Body of pancreas (tissue), 4 donors: ENCODE measurements at regions not wholly inside any gene's neighbourhood (a gene's known extent, or its start where the extent isn't known, plus 50 kb on each side); places are given as distances from the start of the nearest gene placed in this dataset.

Experiments used
- ATAC-seq: fragments of 150-250 bp; one replicate; pipeline ENCODE4 v1.9.1; 2016
- DNase-seq, 4 donors: peaks; one replicate each; pipeline ENCODE4 v3.0.0-alpha.2; 2019
- H3K27ac ChIP-seq, 4 donors: fragments of 200-600 bp; sonication (generic); 1 replicate in 3 of 4; 2 replicates in 1 of 4; pipeline versions ENCODE4 v1.5.1 to v1.6.1; 2016 to 2019; ENCODE audit warnings: mild to moderate bottlenecking in 1 of 4, mixed read lengths in 1 of 4, moderate library complexity in 1 of 4
- H3K27me3 ChIP-seq, 2 donors: fragments of 200-600 bp; sonication (generic); one replicate each; pipeline ENCODE4 v1.6.0; 2016; ENCODE audit warnings: mild to moderate bottlenecking in 1 of 2
- H3K36me3 ChIP-seq, 2 donors: fragments of 200-600 bp; sonication (generic); replicated peaks in 1 of 2; 2 replicates each; pipeline ENCODE4 v1.5.1; 2016; ENCODE audit warnings: low read depth in 2 of 2; ENCODE audit not compliant: insufficient read depth in 1 of 2
- H3K4me1 ChIP-seq: fragments of 200-600 bp; sonication (generic); one replicate; pipeline ENCODE4 v1.6.0; 2016
- H3K4me3 ChIP-seq, 2 donors: fragments of 200-600 bp; sonication (generic); 1 replicate in 1 of 2; 2 replicates in 1 of 2; pipeline ENCODE4 v1.5.1; 2016 to 2019
- H3K9me3 ChIP-seq, 3 donors: fragments of 200-600 bp; sonication (generic); 1 replicate in 2 of 3; 2 replicates in 1 of 3; pipeline ENCODE4 v1.5.1; 2016
- POLR2A ChIP-seq, 3 donors: fragments of 450-650 bp; IDR thresholded peaks; one replicate each; pipeline ENCODE4 v1.6.1; 2016; ENCODE audit warnings: antibody characterized with exemption in 3 of 3, mild to moderate bottlenecking in 2 of 3
- WGBS, 2 donors: methylation state at CpG; one replicate each; pipeline ENCODE4 v1.1.5; 2017; 5-methylcytosine and 5-hydroxymethylcytosine counted together
- intact Hi-C: fragments of 100-400 bp; cut with DNase I; formaldehyde crosslinking; loops from one replicate; pipeline ENCODE4 v1.15.1; 2023
- TF ChIP-seq, protein P1 (sequence below), 7 experiments: fragments of 450-650 bp in 4 of 7; fragments of 200-600 bp in 3 of 7; sonication (generic) in 3 of 7; IDR thresholded peaks; one replicate each; pipeline ENCODE4 v1.5.1; 2016 to 2019; ENCODE audit warnings: antibody characterized with exemption in 7 of 7

DNA sequence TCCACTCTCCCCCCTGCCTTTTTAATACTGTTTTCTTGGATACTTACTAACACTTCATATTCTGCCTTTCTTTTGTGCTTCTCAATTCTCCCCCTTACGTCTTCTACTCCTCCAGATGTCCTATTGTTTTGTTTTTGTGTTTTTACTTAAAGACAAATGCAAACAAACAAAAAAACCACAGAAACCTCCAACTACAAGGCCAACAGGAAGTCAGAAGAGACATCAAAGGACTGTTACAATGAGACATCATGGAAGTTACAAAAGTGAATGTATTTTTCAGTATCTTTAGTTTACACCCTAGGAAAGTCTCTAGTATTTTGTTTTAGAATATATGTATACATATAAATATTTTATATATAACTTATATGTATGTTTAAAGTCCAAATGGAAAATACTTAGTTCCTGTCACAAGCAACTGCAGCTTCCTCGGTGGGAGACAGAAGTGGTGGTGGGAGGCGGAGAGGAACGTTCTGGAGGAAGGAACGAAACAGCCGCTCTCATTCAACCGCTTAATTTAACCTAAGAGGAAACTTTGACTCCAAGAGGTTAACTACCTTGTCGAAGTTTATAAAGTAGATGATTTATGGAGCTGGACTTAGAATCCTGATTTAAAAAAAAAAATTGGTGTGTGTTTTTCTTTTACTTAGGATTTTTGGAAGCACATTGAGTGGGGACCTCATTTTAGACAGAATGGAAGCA, 168.9 kb upstream of the PDE10A start:
- no peak for DNase-seq
- WGBS, 2 donors, result 61 to 75% methylated on average over 8 of the region's 8 CpGs

GRCh38 chr6:165830761-165831160, 167.7 kb upstream of the PDE10A start:
- TF ChIP-seq, protein P1, sequence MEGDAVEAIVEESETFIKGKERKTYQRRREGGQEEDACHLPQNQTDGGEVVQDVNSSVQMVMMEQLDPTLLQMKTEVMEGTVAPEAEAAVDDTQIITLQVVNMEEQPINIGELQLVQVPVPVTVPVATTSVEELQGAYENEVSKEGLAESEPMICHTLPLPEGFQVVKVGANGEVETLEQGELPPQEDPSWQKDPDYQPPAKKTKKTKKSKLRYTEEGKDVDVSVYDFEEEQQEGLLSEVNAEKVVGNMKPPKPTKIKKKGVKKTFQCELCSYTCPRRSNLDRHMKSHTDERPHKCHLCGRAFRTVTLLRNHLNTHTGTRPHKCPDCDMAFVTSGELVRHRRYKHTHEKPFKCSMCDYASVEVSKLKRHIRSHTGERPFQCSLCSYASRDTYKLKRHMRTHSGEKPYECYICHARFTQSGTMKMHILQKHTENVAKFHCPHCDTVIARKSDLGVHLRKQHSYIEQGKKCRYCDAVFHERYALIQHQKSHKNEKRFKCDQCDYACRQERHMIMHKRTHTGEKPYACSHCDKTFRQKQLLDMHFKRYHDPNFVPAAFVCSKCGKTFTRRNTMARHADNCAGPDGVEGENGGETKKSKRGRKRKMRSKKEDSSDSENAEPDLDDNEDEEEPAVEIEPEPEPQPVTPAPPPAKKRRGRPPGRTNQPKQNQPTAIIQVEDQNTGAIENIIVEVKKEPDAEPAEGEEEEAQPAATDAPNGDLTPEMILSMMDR (IDR thresholded peaks at IDR 0.05), result no peak
- TF ChIP-seq POLR2A (IDR thresholded peaks at IDR 0.05), result no peak
- 84 to 86% methylated on average over 5 of the region's 5 CpGs for WGBS, 2 donors
- H3K4me3 ChIP-seq, result no peak overlapping the region
- peaks cover 22% of the 10 kb centered on the region for H3K4me1 ChIP-seq
- H3K9me3 ChIP-seq, result no peaks in the 10 kb centered on the region
- no peak overlapping the region for H3K27ac ChIP-seq
- H3K27me3 ChIP-seq, result no peaks in the 10 kb centered on the region
- intact Hi-C loops, result no loop called here
- ATAC-seq (no peak), DNase-seq (no peak)
- no peaks in the 10 kb centered on the region for H3K36me3 ChIP-seq

More for the DNA sequence above, 168.9 kb upstream of the PDE10A start:
- no peak for ATAC-seq
- Histone ChIP-seq H3K27me3 (no peaks in the 10 kb centered on the region), H3K4me1 (peaks cover 28% of the 10 kb centered on the region), H3K4me3 (no peak overlapping the region), H3K36me3 (no peaks in the 10 kb centered on the region), H3K27ac (no peak overlapping the region), H3K9me3 (no peaks in the 10 kb centered on the region)
- intact Hi-C loops, result no loop called here
- TF ChIP-seq POLR2A (IDR thresholded peaks at IDR 0.05), result no peak
- TF ChIP-seq, protein P1 (IDR thresholded peaks at IDR 0.05), result no peak

- Histone ChIP-seq H3K4me1 (peaks cover 8% of the 10 kb centered on the region), H3K36me3 (no peaks in the 10 kb centered on the region), H3K27me3 (no peaks in the 10 kb centered on the region), H3K4me3 (no peak overlapping the region), H3K9me3 (no peaks in the 10 kb centered on the region), H3K27ac (no peak overlapping the region)
- no peak for DNase-seq
- TF ChIP-seq POLR2A (IDR thresholded peaks at IDR 0.05), result no peak
- TF ChIP-seq, protein P1 (IDR thresholded peaks at IDR 0.05), result no peak
- intact Hi-C loops, result no loop called here
- ATAC-seq, result no peak
- 88 to 90% methylated on average over 6 of the region's 6 CpGs for WGBS, 2 donors
Measured at GRCh38 chr6:165829376-165829775, 166.3 kb upstream of the PDE10A start.

DNA sequence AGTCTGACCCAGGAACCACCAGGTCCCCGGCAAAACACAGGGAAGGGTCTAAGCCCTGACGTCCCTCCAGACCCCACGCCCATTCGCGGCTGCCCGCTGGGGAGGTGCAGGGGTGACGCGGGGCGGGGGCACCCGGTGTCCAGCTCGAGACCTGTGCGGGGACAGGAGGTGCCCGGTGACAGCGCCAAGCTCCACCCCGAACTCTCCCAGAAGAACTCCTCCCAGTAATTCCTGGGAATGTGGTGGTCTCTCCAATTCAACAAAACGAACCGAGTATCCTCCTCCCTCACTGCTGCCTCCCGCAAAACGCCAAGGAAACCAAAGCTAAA, 164.1 kb upstream of the PDE10A start:
- no peak for ATAC-seq
- WGBS, 2 donors, result 86 to 87% methylated on average over 18 to 19 of the region's 19 CpGs
- H3K27ac ChIP-seq, result no peak overlapping the region

More for the DNA sequence above, 164.1 kb upstream of the PDE10A start:
- TF ChIP-seq POLR2A (IDR thresholded peaks at IDR 0.05), result no peak
- TF ChIP-seq, protein P1 (IDR thresholded peaks at IDR 0.05), result no peak
- H3K4me1 ChIP-seq, result no peaks in the 10 kb centered on the region
- H3K9me3 ChIP-seq, result no peaks in the 10 kb centered on the region
- intact Hi-C loops, result no loop called here
- H3K27me3 ChIP-seq, result no peaks in the 10 kb centered on the region
- DNase-seq, result no peak
- no peaks in the 10 kb centered on the region for H3K36me3 ChIP-seq
- no peak overlapping the region for H3K4me3 ChIP-seq
